ENCODE measurements at regions not wholly inside any gene's neighbourhood (a gene's known extent, or its start where the extent isn't known, plus 50 kb on each side); places are given as distances from the start of the nearest gene placed in this dataset.

- no peaks in the 10 kb centered on the region for H3K27me3 ChIP-seq
- intact Hi-C loops (cut with DNase I; ENCODE audit: low total_unique reads) = no loop called here
- no peaks in the 10 kb centered on the region for H3K9me3 ChIP-seq
- H3K27ac ChIP-seq = no peak overlapping the region
- TF ChIP-seq POLR2A (IDR thresholded peaks at IDR 0.05) = no peak
- no peak for TF ChIP-seq CTCF (IDR thresholded peaks at IDR 0.05 in 4 of 5, conservative IDR thresholded peaks at IDR 0.05 in 1 of 5)
- in situ Hi-C loops (cut with MboI; ENCODE audit: low sequenced_read_pairs in 4 of 4) = no loop called here
- no peak for DNase-seq
- no peak overlapping the region for H3K4me3 ChIP-seq
- no peaks in the 10 kb centered on the region for H3K36me3 ChIP-seq
- no peaks in the 10 kb centered on the region for H3K4me1 ChIP-seq
- ATAC-seq = no peak
Measured at GRCh38 chr7:42452356-42452755, 215.3 kb upstream of the GLI3 start.

GRCh38 chr7:42449431-42449830, 212.4 kb upstream of the GLI3 start:
- H3K36me3 ChIP-seq = no peaks in the 10 kb centered on the region
- TF ChIP-seq CTCF (IDR thresholded peaks at IDR 0.05 in 4 of 5, conservative IDR thresholded peaks at IDR 0.05 in 1 of 5) = no peak
- TF ChIP-seq POLR2A (IDR thresholded peaks at IDR 0.05) = no peak
- H3K27me3 ChIP-seq = no peaks in the 10 kb centered on the region
- no peaks in the 10 kb centered on the region for H3K4me1 ChIP-seq
- DNase-seq (no peak), ATAC-seq (no peak)
- no peaks in the 10 kb centered on the region for H3K9me3 ChIP-seq
- intact Hi-C loops (cut with DNase I; ENCODE audit: low total_unique reads) = no loop called here
- in situ Hi-C loops (cut with MboI; ENCODE audit: low sequenced_read_pairs in 4 of 4) = no loop called here
- no peak overlapping the region for H3K4me3 ChIP-seq
- no peak overlapping the region for H3K27ac ChIP-seq

- H3K36me3 ChIP-seq = no peaks in the 10 kb centered on the region
- H3K9me3 ChIP-seq = no peaks in the 10 kb centered on the region
- H3K4me3 ChIP-seq = no peak overlapping the region
- H3K27me3 ChIP-seq = no peaks in the 10 kb centered on the region
- ATAC-seq = no peak
- intact Hi-C loops (cut with DNase I; ENCODE audit: low total_unique reads) (no loop called here), in situ Hi-C loops (cut with MboI; ENCODE audit: low sequenced_read_pairs in 4 of 4) (no loop called here)
- no peak overlapping the region for H3K27ac ChIP-seq
- TF ChIP-seq CTCF (IDR thresholded peaks at IDR 0.05 in 4 of 5, conservative IDR thresholded peaks at IDR 0.05 in 1 of 5) = no peak
- TF ChIP-seq POLR2A (IDR thresholded peaks at IDR 0.05) = no peak
- DNase-seq = no peak
- no peaks in the 10 kb centered on the region for H3K4me1 ChIP-seq
Measured at GRCh38 chr7:42448901-42449300, 211.9 kb upstream of the GLI3 start.

GRCh38 chr7:42445691-42446090, 208.7 kb upstream of the GLI3 start:
- Histone ChIP-seq H3K4me3 (no peak overlapping the region), H3K9me3 (no peaks in the 10 kb centered on the region), H3K36me3 (no peaks in the 10 kb centered on the region), H3K27me3 (no peaks in the 10 kb centered on the region), H3K27ac (no peak overlapping the region), H3K4me1 (no peaks in the 10 kb centered on the region)
- in situ Hi-C loops (cut with MboI; ENCODE audit: low sequenced_read_pairs in 4 of 4) (no loop called here), intact Hi-C loops (cut with DNase I; ENCODE audit: low total_unique reads) (no loop called here)
- DNase-seq (no peak), ATAC-seq (no peak)
- TF ChIP-seq POLR2A (IDR thresholded peaks at IDR 0.05) (no peak), CTCF (IDR thresholded peaks at IDR 0.05 in 4 of 5, conservative IDR thresholded peaks at IDR 0.05 in 1 of 5) (no peak)

GRCh38 chr7:42440951-42441350, 203.9 kb upstream of the GLI3 start:
- H3K9me3 ChIP-seq = no peaks in the 10 kb centered on the region
- intact Hi-C loops (cut with DNase I; ENCODE audit: low total_unique reads) = no loop called here
- in situ Hi-C loops (cut with MboI; ENCODE audit: low sequenced_read_pairs in 4 of 4) = no loop called here

More at GRCh38 chr7:42440951-42441350, 203.9 kb upstream of the GLI3 start:
- no peaks in the 10 kb centered on the region for H3K27me3 ChIP-seq
- no peaks in the 10 kb centered on the region for H3K36me3 ChIP-seq
- DNase-seq (no peak), ATAC-seq (no peak)
- no peaks in the 10 kb centered on the region for H3K4me1 ChIP-seq
- no peak overlapping the region for H3K4me3 ChIP-seq
- TF ChIP-seq POLR2A (IDR thresholded peaks at IDR 0.05) = no peak
- TF ChIP-seq CTCF (IDR thresholded peaks at IDR 0.05 in 4 of 5, conservative IDR thresholded peaks at IDR 0.05 in 1 of 5) = no peak
- H3K27ac ChIP-seq = no peak overlapping the region

Data from gastrocnemius medialis (tissue), 4 donors.